ENCODE measurements at regions not wholly inside any gene's neighbourhood (a gene's known extent, or its start where the extent isn't known, plus 50 kb on each side); places are given as distances from the start of the nearest gene placed in this dataset.

- intact Hi-C loops (cut with DNase I) = no loop called here
- 83 to 95% (median 89%) methylated on average over 2 of the region's 2 CpGs for WGBS, 3 donors
These were observed 302.6 kb downstream of the ACTL7B start for GRCh38 chr9:108553111-108553635.

GRCh38 chr9:108552459-108553040 lies 303.2 kb downstream of the ACTL7B start:
- Histone ChIP-seq H3K4me3 (no peak overlapping the region), H3K27ac (no peak overlapping the region), H3K27me3 (no peaks in the 10 kb centered on the region), H3K9me3 (no peaks in the 10 kb centered on the region), H3K36me3 (no peaks in the 10 kb centered on the region), H3K4me1 (ENCODE audit: insufficient read depth) (no peaks in the 10 kb centered on the region)
- DNase-seq = no peak
- 48 to 57% (median 57%) methylated on average over 7 of the region's 7 CpGs for WGBS, 3 donors
- intact Hi-C loops (cut with DNase I) = no loop called here
- TF ChIP-seq POLR2A (IDR thresholded peaks at IDR 0.05) = no peak
- TF ChIP-seq EP300 (IDR thresholded peaks at IDR 0.05) = no peak
- no peak for TF ChIP-seq CTCF (IDR thresholded peaks at IDR 0.05)

More at GRCh38 chr9:108553111-108553635, 302.6 kb downstream of the ACTL7B start:
- Histone ChIP-seq H3K36me3 (no peaks in the 10 kb centered on the region), H3K4me3 (no peak overlapping the region), H3K4me1 (ENCODE audit: insufficient read depth) (no peaks in the 10 kb centered on the region), H3K9me3 (no peaks in the 10 kb centered on the region), H3K27ac (no peak overlapping the region), H3K27me3 (no peaks in the 10 kb centered on the region)
- TF ChIP-seq POLR2A (IDR thresholded peaks at IDR 0.05) (no peak), EP300 (IDR thresholded peaks at IDR 0.05) (no peak), CTCF (IDR thresholded peaks at IDR 0.05) (no peak)
- DNase-seq = no peak

- WGBS, 3 donors = 65 to 71% (median 69%) methylated on average over 12 of the region's 12 CpGs
- H3K9me3 ChIP-seq = no peaks in the 10 kb centered on the region
- H3K4me1 ChIP-seq (ENCODE audit: insufficient read depth) = no peaks in the 10 kb centered on the region
- no peaks in the 10 kb centered on the region for H3K36me3 ChIP-seq
- H3K4me3 ChIP-seq = no peak overlapping the region
- no peak overlapping the region for H3K27ac ChIP-seq
- H3K27me3 ChIP-seq = no peaks in the 10 kb centered on the region
- DNase-seq = no peak
- TF ChIP-seq CTCF (IDR thresholded peaks at IDR 0.05) = no peak
- TF ChIP-seq POLR2A (IDR thresholded peaks at IDR 0.05) = no peak
- TF ChIP-seq EP300 (IDR thresholded peaks at IDR 0.05) = no peak
- intact Hi-C loops (cut with DNase I) = no loop called here
These were observed 304.6 kb downstream of the ACTL7B start for GRCh38 chr9:108551030-108551841.

GRCh38 chr9:108550106-108550505 lies 305.7 kb downstream of the ACTL7B start:
- Histone ChIP-seq H3K4me3 (no peak overlapping the region), H3K9me3 (no peaks in the 10 kb centered on the region), H3K27ac (no peak overlapping the region), H3K27me3 (no peaks in the 10 kb centered on the region), H3K4me1 (ENCODE audit: insufficient read depth) (no peaks in the 10 kb centered on the region), H3K36me3 (no peaks in the 10 kb centered on the region)
- no peak for DNase-seq
- TF ChIP-seq CTCF (IDR thresholded peaks at IDR 0.05) (no peak), POLR2A (IDR thresholded peaks at IDR 0.05) (no peak), EP300 (IDR thresholded peaks at IDR 0.05) (no peak)
- WGBS, 3 donors = 78 to 81% (median 79%) methylated on average over 4 of the region's 4 CpGs
- intact Hi-C loops (cut with DNase I) = no loop called here
